Fibroblast of peridontal ligament (primary cell): ENCODE measurements at regions not wholly inside any gene's neighbourhood (a gene's known extent, or its start where the extent isn't known, plus 50 kb on each side); places are given as distances from the start of the nearest gene placed in this dataset.
A peak's percentile ranks its signal among the peaks of the same experiment; 100 is the strongest.
"Not testable (repeated sequence)": the region's sequence is repeated elsewhere in the genome, so short reads cannot be mapped to it uniquely, and the experiment has no call there.

Experiments
- DNase-seq: peaks from one replicate; pipeline ENCODE4 v3.0.0-alpha.2; 2010; ENCODE audit errors: extremely low read depth

- no peak for DNase-seq
Measured at GRCh38 chr14:44616204-44616603, 109.1 kb upstream of the FSCB start.

DNA sequence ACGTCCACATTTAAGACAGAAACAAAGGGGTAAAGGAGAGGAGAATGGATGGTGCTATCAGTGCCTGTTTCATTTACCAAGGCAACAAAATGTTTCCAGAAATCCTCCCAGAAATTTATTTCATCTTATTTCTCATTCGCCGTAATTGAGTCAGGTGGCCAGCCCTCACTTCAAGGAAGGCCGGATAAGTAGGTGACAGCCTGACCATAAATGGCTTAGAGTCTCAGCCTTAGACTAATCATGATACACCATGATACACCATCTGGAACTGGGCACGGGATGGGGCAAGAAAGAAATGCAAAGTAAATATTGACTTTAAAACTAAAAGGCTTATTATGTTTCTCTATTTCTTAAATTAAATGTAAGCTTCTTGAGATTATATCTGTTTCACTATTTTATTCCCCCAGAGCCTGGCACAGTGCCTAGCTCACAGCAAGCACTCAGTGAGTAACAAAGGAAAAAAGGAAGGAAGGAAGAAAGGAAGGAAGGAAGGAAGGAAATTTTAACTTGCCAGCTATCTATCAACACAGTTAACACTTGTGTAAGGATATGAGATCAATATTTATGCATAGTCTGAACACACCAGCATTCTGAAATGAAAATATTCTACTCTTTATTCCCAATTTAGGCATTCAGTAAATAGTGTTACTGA, 106.1 kb upstream of the FSCB start:
- DNase-seq, result no peak

- no peak for DNase-seq
Measured at GRCh38 chr14:44612002-44612401, 104.9 kb upstream of the FSCB start.

GRCh38 chr14:44609876-44610510, 102.9 kb upstream of the FSCB start:
- no peak for DNase-seq

GRCh38 chr14:44609201-44609600, 102.1 kb upstream of the FSCB start:
- no peak for DNase-seq

DNA sequence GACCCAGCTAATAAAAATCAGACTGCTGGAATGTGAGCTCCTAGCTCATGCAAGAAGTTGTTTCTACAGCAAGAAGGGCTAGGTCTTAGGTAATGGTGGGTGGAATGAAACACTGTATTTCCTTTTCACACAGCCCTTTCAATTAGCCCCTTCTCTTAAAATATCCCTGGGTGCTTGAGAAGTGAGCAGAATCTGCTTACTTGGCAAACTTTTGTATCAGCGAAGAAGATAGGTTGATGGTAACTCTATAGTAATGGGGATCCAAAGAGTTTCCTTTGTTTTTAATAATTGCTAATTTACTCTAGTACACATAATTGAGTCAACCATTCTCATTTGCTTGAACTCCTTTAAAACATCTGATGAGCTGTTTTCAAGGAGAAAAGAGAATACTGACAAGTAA, 100.6 kb upstream of the FSCB start:
- DNase-seq, result no peak

- DNase-seq, result no peak
Measured at GRCh38 chr14:44606576-44606975, 99.5 kb upstream of the FSCB start.

DNA sequence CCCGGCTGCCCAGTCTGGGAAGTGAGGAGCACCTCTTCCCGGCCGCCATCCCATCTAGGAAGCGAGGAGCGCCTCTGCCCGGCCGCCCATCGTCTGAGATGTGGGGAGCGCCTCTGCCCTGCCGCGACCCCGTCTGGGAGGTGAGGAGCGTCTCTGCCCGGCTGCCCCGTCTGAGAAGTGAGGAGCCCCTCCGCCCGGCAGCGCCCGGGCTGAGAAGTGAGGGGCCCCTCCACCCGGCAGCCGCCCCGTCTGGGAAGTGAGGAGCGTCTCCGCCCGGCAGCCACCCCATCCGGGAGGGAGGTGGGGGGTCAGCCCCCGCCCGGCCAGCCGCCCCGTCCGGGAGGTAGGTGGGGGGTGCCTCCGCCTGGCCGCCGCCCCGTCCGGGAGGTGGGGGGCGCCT, 94.2 kb upstream of the FSCB start:
- not testable (repeated sequence) for DNase-seq

GRCh38 chr14:44589180-44589579, 82.1 kb upstream of the FSCB start:
- no peak for DNase-seq

DNA sequence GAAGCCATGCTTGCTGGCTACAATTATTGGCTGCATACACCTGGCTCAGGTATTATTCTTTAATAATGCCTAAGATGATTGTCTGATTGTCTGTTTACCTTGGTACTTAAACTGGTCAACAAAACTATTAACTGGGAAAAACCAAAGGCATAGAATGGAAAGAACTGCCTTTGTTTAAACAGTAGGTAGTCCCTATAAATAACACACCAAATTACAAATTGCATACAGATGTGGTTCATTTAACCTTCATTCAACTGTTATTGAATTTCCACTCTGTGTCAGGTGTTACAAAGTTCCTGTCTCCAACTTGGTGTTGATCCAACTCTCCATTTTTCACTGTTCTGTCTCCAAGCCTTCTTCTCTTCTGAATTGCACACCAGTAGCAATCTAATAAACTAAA, 79.8 kb upstream of the FSCB start:
- no peak for DNase-seq

DNA sequence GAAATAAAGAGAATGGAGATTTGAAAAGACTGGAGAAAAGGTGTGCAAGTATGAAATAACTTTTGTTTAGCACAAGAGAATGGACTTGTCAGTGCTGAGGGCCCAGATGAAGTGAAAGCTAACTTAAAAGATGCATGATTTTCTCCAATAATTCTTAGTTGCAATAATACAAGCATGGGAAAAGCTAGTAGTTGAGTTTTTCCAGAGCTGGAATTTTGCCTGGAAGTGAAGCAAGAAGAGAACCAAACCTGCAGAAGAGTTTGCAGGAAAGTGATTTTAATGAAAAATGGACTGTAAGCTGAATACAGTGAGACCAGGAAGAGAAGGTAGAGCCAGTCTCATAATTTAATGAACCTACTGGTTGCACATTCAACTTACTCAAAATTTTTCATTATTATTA, 69.3 kb upstream of the FSCB start:
- DNase-seq, result peak; percentile 3

DNA sequence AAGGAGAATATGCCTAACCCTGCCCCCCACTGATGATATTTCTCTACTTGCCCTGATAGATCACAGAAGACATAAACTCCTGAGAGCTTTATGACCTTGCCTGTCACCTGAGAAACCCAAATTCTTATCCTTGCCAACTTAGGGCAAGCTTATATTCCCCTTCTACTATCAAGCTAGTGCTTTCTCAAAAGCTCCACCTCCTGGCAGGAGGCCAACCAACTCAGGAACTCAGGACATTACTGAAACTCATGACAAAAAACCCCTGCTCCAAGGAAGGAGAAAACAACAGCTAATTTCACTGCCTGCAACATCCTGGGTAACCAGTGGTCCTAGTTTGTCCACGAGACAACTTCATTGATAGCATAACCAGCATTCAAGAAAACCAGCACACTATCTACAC, 60.9 kb upstream of the FSCB start:
- DNase-seq, result no peak

DNA sequence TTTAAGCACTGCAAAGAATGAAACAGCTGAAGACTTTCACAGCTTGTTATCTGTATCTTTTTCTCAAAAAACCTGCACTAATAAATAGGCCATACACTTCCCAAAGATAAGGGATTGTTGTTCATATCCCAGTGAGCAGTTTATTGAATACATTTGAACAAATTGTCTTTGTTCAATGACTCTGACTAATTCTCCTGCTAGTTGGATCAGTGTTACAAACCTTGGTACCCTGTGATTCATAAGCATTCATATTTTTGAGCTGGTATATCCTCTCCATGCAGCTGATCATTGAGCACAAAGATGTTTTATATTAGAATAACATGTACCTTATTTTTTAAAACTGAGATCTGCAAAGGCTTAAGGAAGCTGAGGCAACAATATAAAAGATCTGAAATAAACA, 58.9 kb upstream of the FSCB start:
- no peak for DNase-seq

GRCh38 chr14:44564908-44565307, 57.8 kb upstream of the FSCB start:
- DNase-seq, result peak; percentile 6
